Activated naive CD8-positive, alpha-beta T cell treated with anti-CD3 and anti-CD28 coated beads, Interleukin-2, amount 10 ng/mL, durations not matched to agents 7 days and 5 days (primary cell): ENCODE measurements at regions not wholly inside any gene's neighbourhood (a gene's known extent, or its start where the extent isn't known, plus 50 kb on each side); places are given as distances from the start of the nearest gene placed in this dataset.
A peak's percentile ranks its signal among the peaks of the same experiment; 100 is the strongest.
"Not testable (repeated sequence)": the region's sequence is repeated elsewhere in the genome, so short reads cannot be mapped to it uniquely, and the experiment has no call there.

Source experiments
- ATAC-seq: fragments of 150-1000 bp; cut with Tn5 transposase; one replicate; pipeline ENCODE4 v1.10.0; 2021; ENCODE audit warnings: low read depth, moderate library complexity
- POLR2A ChIA-PET: fragments of 350-600 bp; sonication (Branson Sonifier 250); formaldehyde crosslinking; loops from one replicate; lab custom pipeline; 2021; ENCODE audit warnings: antibody characterized with exemption; lab: Charles Lee
- DNase-seq: peaks from one replicate; pipeline ENCODE4 v3.0.0; 2021
- H3K27ac Mint-ChIP-seq: one replicate; pipeline ENCODE4 v1.8.0; 2022; ENCODE audit warnings: mild to moderate bottlenecking, mixed read lengths
- H3K27me3 Mint-ChIP-seq: one replicate; pipeline ENCODE4 v1.8.0; 2022; ENCODE audit warnings: mild to moderate bottlenecking, moderate library complexity, mixed read lengths
- H3K36me3 Mint-ChIP-seq: one replicate; pipeline ENCODE4 v1.8.0; 2021; ENCODE audit warnings: mild to moderate bottlenecking, mixed read lengths
- H3K4me1 Mint-ChIP-seq: one replicate; pipeline ENCODE4 v1.8.0; 2021; ENCODE audit warnings: mixed read lengths
- H3K4me3 Mint-ChIP-seq: one replicate; pipeline ENCODE4 v1.8.0; 2022; ENCODE audit warnings: mild to moderate bottlenecking, moderate library complexity, mixed read lengths
- H3K9me3 Mint-ChIP-seq: one replicate; pipeline ENCODE4 v1.8.0; 2021; ENCODE audit warnings: mixed read lengths

DNA sequence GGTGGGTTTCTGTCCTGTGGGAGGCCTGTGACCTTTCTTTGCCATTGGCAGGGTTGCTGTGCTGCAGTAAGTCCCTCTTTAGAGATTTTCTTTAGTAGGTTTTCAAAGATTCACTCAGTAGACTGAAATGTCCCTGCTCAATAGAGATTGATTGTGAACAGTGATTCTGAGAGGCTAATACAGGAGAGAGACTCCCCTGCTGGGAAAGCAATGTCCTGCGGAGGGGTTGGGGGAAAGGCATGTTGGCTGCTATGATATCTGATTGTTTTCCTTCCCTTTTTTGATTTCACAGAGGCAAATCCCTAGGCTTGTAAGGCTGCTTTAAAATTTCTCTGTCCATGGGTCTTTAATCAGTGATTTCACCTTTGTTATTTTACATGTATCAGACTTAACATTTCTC lies 589.9 kb downstream of the ADGRL2 start:
- peaks cover 2% of the 10 kb centered on the region for H3K9me3 Mint-ChIP-seq
- no peak overlapping the region for H3K27ac Mint-ChIP-seq
- no peaks in the 10 kb centered on the region for H3K36me3 Mint-ChIP-seq
- POLR2A ChIA-PET, result no interaction called here
- no peaks in the 10 kb centered on the region for H3K27me3 Mint-ChIP-seq
- H3K4me3 Mint-ChIP-seq, result no peak overlapping the region
- ATAC-seq, result no peak
- H3K4me1 Mint-ChIP-seq, result no peaks in the 10 kb centered on the region
- DNase-seq, result no peak

DNA sequence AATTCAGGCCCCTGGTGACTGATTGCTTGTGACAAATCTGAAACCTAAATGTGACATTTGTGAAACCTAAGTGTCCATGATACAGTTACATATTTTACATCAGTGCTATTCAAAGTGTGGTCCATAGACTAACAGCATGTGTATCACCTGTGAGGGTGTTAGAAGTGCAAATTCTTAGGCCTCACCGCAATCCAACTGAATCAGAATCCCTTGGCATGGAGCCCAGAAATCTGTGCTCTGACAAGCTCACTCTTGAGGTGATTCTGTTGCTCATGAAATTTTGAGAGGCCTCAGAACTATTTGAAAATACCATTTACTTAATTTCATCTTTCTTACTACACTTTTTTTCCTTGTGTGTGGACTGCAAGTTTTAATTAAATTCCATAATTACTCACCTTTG lies 587.9 kb downstream of the ADGRL2 start:
- Mint-ChIP-seq H3K27me3 (no peaks in the 10 kb centered on the region), H3K4me1 (no peaks in the 10 kb centered on the region), H3K36me3 (no peaks in the 10 kb centered on the region), H3K4me3 (no peak overlapping the region), H3K9me3 (peaks cover 2% of the 10 kb centered on the region), H3K27ac (no peak overlapping the region)
- POLR2A ChIA-PET, result no interaction called here
- DNase-seq (no peak), ATAC-seq (no peak)

DNA sequence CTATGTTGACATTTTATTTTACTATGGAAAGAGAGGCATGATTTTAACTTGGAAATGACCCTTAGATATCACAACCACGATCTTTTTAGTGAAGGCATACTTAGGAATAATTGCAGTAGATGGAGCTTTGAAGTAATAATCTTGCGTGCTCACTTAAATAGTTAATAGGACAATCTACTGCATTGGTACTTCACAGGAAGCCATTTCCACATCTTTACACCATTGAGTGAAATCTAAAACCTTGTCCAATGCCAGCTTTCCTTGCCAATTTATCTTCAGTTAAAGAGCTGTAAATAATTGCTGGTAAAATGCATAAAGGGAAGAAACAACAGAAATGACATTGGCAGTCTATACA lies 586.3 kb downstream of the ADGRL2 start:
- ATAC-seq (no peak), DNase-seq (no peak)
- H3K27ac Mint-ChIP-seq, result no peak overlapping the region
- H3K36me3 Mint-ChIP-seq, result no peaks in the 10 kb centered on the region
- POLR2A ChIA-PET, result no interaction called here
- no peak overlapping the region for H3K4me3 Mint-ChIP-seq
- no peaks in the 10 kb centered on the region for H3K4me1 Mint-ChIP-seq
- H3K27me3 Mint-ChIP-seq, result no peaks in the 10 kb centered on the region
- H3K9me3 Mint-ChIP-seq, result peaks cover 2% of the 10 kb centered on the region

DNA sequence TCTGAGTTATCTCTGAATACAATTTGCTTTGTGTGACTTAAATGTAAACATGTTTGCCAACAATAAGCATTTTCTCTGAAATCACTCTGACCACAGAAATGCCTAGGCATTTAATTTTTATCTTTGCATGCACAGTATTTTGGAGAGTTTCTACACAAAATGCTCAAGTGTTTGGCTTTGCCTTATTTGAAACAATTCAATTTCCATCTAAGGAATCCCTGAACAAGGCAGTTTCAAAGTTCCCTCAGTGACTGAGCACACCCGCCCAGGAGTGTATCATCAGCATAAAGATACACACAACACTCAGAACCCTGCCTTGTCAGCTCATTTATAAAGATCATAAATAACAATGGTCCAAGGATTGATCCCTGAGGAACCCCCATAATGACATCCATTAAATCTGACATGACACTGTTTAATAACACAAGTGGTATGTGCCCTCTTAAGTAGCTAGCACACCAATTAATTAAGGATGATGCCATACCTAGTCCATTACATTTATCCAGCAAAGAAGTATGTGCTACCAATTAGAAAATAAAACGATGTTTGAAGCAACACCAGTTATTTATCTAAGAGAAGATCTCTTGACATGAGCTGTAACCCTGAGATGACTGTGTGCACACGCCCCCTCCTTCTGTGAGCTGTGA lies 585.8 kb downstream of the ADGRL2 start:
- ATAC-seq (no peak), DNase-seq (no peak)
- peaks cover 2% of the 10 kb centered on the region for H3K9me3 Mint-ChIP-seq
- H3K4me3 Mint-ChIP-seq, result no peak overlapping the region
- POLR2A ChIA-PET, result no interaction called here
- no peaks in the 10 kb centered on the region for H3K4me1 Mint-ChIP-seq
- H3K36me3 Mint-ChIP-seq, result no peaks in the 10 kb centered on the region
- H3K27ac Mint-ChIP-seq, result no peak overlapping the region
- H3K27me3 Mint-ChIP-seq, result no peaks in the 10 kb centered on the region

DNA sequence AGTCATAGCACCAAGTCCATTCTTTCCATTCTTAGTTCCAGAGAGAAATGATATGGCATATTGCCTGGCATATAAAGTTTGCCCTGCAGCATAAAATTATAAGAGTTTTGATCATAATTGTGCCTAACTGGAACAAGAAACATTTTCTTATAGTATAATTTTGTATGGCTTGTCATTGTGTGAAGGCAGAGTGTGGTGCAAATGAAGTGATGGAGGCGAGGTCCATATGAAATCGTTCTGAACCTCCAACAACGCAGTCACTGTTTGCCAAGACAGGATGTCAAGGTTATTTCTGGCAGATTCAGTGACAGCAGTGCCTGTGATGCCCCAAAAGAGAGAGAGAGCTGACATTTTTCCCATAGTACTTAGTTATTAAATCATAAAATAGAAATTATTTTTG lies 584.0 kb downstream of the ADGRL2 start:
- Mint-ChIP-seq H3K9me3 (peaks cover 4% of the 10 kb centered on the region), H3K4me3 (no peak overlapping the region), H3K4me1 (no peaks in the 10 kb centered on the region), H3K27ac (no peak overlapping the region), H3K27me3 (no peaks in the 10 kb centered on the region), H3K36me3 (no peaks in the 10 kb centered on the region)
- POLR2A ChIA-PET, result no interaction called here
- no peak for DNase-seq
- no peak for ATAC-seq

DNA sequence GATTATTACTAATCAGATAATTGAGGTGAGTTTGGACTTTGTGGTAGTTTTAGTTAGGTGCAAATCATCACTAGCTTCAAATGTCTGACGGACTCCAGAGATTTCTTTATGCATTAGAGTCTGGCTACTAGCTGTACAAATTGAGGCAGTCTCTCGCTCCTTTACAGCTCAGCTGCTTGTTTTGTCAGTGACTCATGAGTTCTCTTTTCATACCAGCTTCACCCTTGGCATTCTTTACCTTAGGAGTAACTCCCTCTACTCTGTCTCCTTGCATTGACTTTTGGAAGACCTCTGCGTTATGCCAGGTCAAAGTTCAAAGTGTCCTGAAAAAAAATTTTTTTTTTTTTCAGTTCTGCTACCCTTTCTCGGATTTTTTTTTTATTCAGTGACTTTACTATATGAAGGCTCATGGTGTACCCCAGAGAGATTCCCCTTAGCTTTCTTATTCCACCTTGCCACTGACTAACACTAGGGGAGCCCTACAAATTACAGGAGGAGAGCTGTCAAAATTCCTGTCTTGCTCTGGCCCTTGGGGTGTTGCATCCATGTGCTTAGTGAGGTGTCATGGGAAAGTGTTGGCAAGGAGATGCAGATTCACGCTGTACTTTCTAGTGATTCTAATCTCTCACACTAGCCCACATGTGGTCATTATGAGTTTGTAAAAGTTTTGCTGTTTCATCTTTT lies 576.6 kb downstream of the ADGRL2 start:
- no peaks in the 10 kb centered on the region for H3K4me1 Mint-ChIP-seq
- no peak overlapping the region for H3K4me3 Mint-ChIP-seq
- ATAC-seq, result no peak
- H3K27ac Mint-ChIP-seq, result no peak overlapping the region
- POLR2A ChIA-PET, result no interaction called here
- H3K9me3 Mint-ChIP-seq, result peaks cover 4% of the 10 kb centered on the region
- no peaks in the 10 kb centered on the region for H3K27me3 Mint-ChIP-seq
- DNase-seq, result no peak
- H3K36me3 Mint-ChIP-seq, result no peaks in the 10 kb centered on the region

DNA sequence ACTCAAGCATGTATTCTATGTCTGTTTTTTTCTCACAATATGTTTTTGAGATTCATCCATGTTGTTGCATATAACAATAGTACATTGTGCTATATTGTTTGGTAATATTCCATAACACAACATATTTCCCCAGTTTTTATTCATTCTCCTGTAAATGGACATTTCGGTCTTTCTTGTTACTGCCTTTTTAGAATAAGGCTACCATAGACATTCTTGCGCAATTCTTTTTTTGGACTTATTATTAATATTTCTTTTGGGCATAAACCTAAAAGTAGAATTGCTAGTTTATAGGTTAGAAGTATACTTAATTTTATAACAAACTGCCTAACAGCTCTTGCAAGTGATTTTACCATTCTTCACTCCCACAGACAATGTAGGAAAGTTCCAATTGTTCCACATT lies 573.0 kb downstream of the ADGRL2 start:
- Mint-ChIP-seq H3K27ac (no peak overlapping the region), H3K9me3 (peaks cover 2% of the 10 kb centered on the region), H3K4me3 (no peak overlapping the region), H3K4me1 (no peaks in the 10 kb centered on the region), H3K36me3 (no peaks in the 10 kb centered on the region), H3K27me3 (no peaks in the 10 kb centered on the region)
- POLR2A ChIA-PET, result no interaction called here
- ATAC-seq (no peak), DNase-seq (no peak)

DNA sequence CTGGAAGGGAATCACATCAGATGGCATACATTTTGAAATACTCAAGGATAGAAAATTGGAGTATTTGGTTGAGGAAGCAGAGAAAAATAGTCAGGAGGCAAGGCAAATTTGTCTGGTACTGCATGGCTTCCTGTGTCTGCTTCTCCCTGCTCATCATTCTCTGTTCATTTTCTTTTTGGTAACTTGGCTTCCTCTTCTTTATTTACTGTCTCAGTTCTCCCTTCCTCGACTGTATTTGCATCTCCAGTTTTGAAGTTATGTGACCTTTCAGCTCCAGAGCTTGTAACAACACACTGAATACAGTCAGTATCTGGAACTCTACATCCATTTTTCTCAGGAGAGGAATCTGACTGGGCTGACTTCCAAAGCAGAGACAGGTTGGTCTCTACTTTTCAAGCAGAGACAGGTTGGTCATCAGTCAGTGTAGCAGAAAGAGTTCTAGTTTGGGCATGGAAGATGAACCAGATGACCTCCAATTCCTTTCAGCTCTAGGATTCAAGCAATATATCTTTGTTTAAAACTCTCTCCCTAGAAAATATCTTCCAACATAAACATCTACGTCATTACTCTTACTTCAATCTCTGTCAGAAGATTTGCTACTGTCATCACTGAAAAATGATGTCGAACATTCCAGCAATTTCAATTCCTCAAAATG lies 571.2 kb downstream of the ADGRL2 start:
- H3K4me1 Mint-ChIP-seq, result no peaks in the 10 kb centered on the region
- ATAC-seq, result no peak
- POLR2A ChIA-PET, result no interaction called here

DNA sequence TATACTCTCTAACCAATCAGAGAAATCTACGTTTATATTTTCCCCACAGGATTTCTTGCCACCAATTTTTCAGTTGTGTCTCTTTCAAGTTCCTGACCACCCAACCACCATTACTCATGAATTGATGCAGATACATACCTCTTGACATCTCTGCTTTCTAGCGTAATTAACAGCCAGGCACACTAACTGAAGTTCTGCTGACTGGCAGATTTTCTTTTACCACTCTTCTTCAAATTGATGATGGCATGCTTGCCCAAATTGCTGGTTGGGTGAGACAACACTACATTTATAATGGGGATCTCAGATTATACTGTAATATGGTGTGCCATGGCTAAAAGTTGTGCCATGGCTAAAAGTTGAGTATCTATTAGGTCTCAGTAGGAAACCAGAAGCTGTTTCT lies 566.7 kb downstream of the ADGRL2 start:
- ATAC-seq (no peak), DNase-seq (no peak)
- Mint-ChIP-seq H3K27ac (no peak overlapping the region), H3K4me1 (peaks cover under 1% of the 10 kb centered on the region), H3K9me3 (no peaks in the 10 kb centered on the region), H3K27me3 (no peaks in the 10 kb centered on the region), H3K36me3 (no peaks in the 10 kb centered on the region), H3K4me3 (no peak overlapping the region)
- POLR2A ChIA-PET, result no interaction called here

More for the DNA sequence above, 571.2 kb downstream of the ADGRL2 start:
- no peaks in the 10 kb centered on the region for H3K27me3 Mint-ChIP-seq
- peaks cover 2% of the 10 kb centered on the region for H3K9me3 Mint-ChIP-seq
- no peak for DNase-seq
- no peak overlapping the region for H3K4me3 Mint-ChIP-seq
- no peak overlapping the region for H3K27ac Mint-ChIP-seq
- no peaks in the 10 kb centered on the region for H3K36me3 Mint-ChIP-seq

DNA sequence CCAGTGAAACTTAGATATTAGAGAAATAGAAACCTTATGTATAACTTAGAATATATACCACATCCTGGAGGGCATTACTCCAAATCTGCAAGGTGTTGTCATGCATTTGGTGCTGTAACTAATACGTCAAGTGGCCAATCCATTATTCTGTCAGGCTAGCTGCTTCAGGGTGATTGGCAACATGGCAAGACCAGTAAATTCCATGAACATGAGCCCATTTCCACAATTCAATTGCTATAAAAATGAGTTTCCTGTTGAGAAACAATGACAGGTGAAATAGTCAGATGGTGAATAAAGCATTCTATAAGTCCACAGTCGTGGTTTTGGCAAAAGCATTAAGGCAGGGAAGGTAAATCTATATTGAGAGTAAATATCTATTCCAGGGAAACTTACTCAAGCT lies 566.0 kb downstream of the ADGRL2 start:
- POLR2A ChIA-PET, result no interaction called here
- H3K27me3 Mint-ChIP-seq, result no peaks in the 10 kb centered on the region
- peaks cover 3% of the 10 kb centered on the region for H3K4me1 Mint-ChIP-seq
- no peak overlapping the region for H3K27ac Mint-ChIP-seq
- DNase-seq, result no peak
- no peaks in the 10 kb centered on the region for H3K9me3 Mint-ChIP-seq
- no peaks in the 10 kb centered on the region for H3K36me3 Mint-ChIP-seq
- no peak overlapping the region for H3K4me3 Mint-ChIP-seq
- no peak for ATAC-seq

DNA sequence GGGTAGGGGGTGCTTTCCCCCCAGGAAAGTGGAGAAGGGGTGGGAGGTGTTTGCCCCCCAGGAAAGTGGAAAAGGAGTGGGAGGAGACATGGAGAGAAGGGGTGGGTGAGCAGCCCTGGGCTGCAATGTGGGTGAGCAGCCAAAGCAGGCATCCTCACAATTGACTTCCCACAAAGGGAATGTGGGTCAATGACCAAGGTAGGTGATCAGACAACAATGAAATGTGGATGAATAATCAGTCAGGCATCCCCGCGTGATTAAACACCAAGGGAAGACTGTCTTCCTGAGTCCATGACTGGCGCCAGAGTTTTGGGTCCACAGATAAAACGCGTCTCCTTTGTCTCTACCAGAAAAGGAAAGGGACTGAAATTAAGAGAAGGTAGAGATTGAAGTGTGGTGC lies 558.8 kb downstream of the ADGRL2 start:
- ATAC-seq, H3K27me3 Mint-ChIP-seq, H3K4me1 Mint-ChIP-seq, H3K4me3 Mint-ChIP-seq, H3K36me3 Mint-ChIP-seq, POLR2A ChIA-PET, H3K9me3 Mint-ChIP-seq, DNase-seq: not testable (repeated sequence)
- peak overlapping the region; percentile 33 for H3K27ac Mint-ChIP-seq

DNA sequence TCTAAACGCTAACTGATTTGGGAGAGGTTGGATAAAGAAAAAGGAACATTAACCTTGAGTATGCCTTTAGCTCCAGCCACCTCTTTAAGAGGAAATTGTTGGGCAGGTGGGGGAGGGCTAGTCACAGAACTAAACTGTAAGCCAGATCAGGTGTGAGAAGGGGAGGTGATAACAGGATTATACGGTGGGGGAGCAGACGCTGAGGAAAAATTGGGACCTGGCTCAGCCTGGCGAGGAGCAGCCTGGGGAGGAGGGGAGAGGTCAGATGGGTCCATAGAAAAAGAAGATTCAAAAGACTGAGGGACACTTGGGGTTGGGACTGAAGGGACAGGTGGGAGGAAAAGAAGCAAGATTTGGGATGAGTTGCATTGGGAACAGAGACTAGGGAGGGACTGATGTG lies 558.0 kb downstream of the ADGRL2 start:
- H3K27ac Mint-ChIP-seq, POLR2A ChIA-PET, H3K9me3 Mint-ChIP-seq: not testable (repeated sequence)

DNA sequence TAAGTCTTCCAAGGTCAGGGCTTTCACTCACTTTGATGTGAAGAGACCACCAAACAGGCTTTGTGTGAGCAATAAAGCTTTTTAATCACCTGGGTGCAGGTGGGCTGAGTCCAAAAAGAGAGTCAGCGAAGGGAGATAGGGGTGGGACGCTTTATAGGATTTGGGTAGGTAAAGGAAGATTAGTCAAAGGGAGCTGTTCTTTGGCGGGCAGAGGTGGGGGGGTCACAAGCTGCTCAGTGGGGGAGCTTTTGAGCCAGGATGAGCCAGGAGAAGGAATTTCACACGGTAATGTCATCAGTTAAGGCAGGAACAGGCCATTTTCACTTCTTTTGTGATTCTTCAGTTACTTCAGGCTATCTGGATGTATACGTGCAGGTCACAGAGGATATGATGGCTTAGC lies 553.8 kb downstream of the ADGRL2 start:
- H3K27me3 Mint-ChIP-seq, H3K9me3 Mint-ChIP-seq, H3K4me1 Mint-ChIP-seq, H3K27ac Mint-ChIP-seq, H3K4me3 Mint-ChIP-seq, H3K36me3 Mint-ChIP-seq, ATAC-seq, DNase-seq, POLR2A ChIA-PET: not testable (repeated sequence)

More for the DNA sequence above, 558.0 kb downstream of the ADGRL2 start:
- H3K36me3 Mint-ChIP-seq, ATAC-seq, H3K4me3 Mint-ChIP-seq, H3K27me3 Mint-ChIP-seq, H3K4me1 Mint-ChIP-seq, DNase-seq: not testable (repeated sequence)

DNA sequence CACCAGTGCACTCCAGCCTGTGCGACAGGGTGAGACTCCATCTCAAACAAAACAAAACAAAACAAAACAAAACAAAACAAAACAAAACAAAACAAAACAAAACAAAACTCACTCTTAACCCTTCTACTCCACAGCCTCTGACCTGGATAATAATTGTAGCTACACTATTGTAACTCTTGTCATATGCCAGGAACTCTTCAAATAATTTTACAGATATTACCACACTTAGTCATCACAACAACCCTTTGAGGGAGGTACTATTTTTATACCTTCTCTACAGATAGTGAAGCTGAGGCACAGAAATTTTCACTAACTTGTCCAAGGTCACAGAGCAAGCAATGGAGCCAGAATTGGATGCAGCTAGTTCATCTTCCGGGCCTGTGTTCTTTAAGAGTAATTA lies 547.8 kb downstream of the ADGRL2 start:
- H3K4me3 Mint-ChIP-seq, result no peak overlapping the region
- POLR2A ChIA-PET, result no interaction called here
- no peaks in the 10 kb centered on the region for H3K4me1 Mint-ChIP-seq
- H3K9me3 Mint-ChIP-seq, result peaks cover 6% of the 10 kb centered on the region
- peaks cover 2% of the 10 kb centered on the region for H3K36me3 Mint-ChIP-seq
- H3K27me3 Mint-ChIP-seq, result no peaks in the 10 kb centered on the region
- no peak overlapping the region for H3K27ac Mint-ChIP-seq
- no peak for DNase-seq
- ATAC-seq, result no peak
